Central memory CD8-positive, alpha-beta T cell (primary cell): ENCODE measurements at regions not wholly inside any gene's neighbourhood (a gene's known extent, or its start where the extent isn't known, plus 50 kb on each side); places are given as distances from the start of the nearest gene placed in this dataset.
"Not testable (repeated sequence)": the region's sequence is repeated elsewhere in the genome, so short reads cannot be mapped to it uniquely, and the experiment has no call there.

ENCODE experiments used
- ATAC-seq: fragments of 150-1000 bp; cut with Tn5 transposase; replicated peaks from 2 replicates; pipeline ENCODE4 v1.10.0; 2022; ENCODE audit warnings: mild to moderate bottlenecking, moderate FRiP score, moderate number of reproducible peaks; ENCODE audit not compliant: poor library complexity, severe bottlenecking; ENCODE audit errors: extremely low read depth
- DNase-seq, 2 donors: peaks; one replicate each; pipeline ENCODE4 v3.0.0; 2021; ENCODE audit warnings: low spot score in 2 of 2
- H3K27ac Mint-ChIP-seq: one replicate; pipeline ENCODE4 v1.8.0; 2022; ENCODE audit warnings: low read depth, mild to moderate bottlenecking, moderate library complexity, mixed read lengths
- H3K27me3 Mint-ChIP-seq: one replicate; pipeline ENCODE4 v1.8.0; 2022; ENCODE audit warnings: mixed read lengths
- H3K36me3 Mint-ChIP-seq: one replicate; pipeline ENCODE4 v1.8.0; 2022; ENCODE audit warnings: mild to moderate bottlenecking, moderate library complexity, mixed read lengths; ENCODE audit not compliant: insufficient read depth
- H3K4me1 Mint-ChIP-seq: one replicate; pipeline ENCODE4 v1.8.0; 2022; ENCODE audit warnings: mixed read lengths
- H3K4me3 Mint-ChIP-seq: one replicate; pipeline ENCODE4 v1.8.0; 2022; ENCODE audit warnings: mild to moderate bottlenecking, moderate library complexity, mixed read lengths
- H3K9me3 Mint-ChIP-seq: one replicate; pipeline ENCODE4 v1.8.0; 2022; ENCODE audit warnings: mixed read lengths

DNA sequence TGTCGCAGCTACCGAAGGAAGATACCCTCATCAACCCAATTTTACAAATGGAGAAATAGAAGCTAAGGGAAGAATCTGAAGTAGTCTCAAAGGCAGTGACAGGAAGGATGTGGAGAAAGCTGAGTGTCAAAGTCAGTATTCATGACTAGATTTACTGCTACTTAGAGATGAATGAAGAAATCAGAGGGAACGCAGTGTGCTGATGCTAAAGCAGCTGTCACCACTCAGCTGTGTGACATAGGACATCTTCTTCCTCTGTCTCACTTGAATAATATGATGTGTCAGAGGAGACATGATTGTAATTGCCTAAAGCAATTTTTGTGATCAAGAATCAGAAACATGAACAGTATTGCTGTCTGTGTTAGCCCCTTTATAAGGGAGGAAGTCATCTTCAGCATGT is 54.1 kb downstream of the RAB6D start:
- H3K27ac Mint-ChIP-seq, DNase-seq, H3K4me1 Mint-ChIP-seq, H3K9me3 Mint-ChIP-seq, H3K36me3 Mint-ChIP-seq, H3K4me3 Mint-ChIP-seq, ATAC-seq: not testable (repeated sequence)
- peaks cover 61% of the 10 kb centered on the region for H3K27me3 Mint-ChIP-seq

DNA sequence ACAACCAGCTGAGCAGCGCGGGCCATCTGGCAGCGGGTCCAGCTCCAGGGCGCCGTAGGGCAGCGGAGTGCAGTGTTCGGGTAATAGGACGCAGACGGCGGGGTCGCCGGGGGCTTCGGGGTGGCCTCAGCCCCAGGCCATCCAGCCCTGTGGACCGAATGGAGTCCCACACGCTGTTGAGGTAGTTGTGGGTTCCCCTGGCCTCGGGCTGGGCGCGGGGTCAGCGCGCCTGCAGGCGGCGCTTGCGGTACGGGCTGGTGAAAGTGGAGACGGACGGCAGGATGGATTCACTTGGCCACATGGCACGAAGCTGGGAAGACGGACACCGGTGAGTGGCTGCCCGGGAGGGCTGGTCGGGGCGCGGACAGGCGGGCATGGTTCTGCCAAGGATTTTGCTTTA is 63.8 kb downstream of the RAB6D start:
- not testable (repeated sequence) for DNase-seq, H3K4me3 Mint-ChIP-seq, H3K9me3 Mint-ChIP-seq, H3K36me3 Mint-ChIP-seq, H3K4me1 Mint-ChIP-seq, H3K27ac Mint-ChIP-seq, ATAC-seq
- peaks cover 27% of the 10 kb centered on the region for H3K27me3 Mint-ChIP-seq

DNA sequence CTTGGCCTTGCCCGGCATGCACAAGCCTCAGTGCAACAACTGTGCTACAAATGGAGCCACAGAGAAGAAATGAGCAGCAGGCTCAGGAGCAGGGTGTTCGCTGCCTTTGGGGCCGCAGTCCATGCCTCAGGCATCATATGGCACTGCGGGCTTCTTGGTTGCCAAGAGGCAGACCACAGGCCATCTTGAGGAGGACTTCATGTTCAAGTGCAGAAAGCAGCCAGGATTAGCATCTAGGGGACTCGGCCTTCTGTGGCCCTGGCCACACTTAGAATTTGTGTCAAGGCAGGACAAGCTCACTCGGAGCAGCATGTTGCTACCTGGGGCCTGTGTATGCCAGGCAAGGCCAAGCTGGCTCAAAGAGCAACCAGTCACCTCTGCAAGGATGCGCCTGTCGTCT is 68.5 kb downstream of the POTEE start:
- H3K36me3 Mint-ChIP-seq, H3K27me3 Mint-ChIP-seq, H3K9me3 Mint-ChIP-seq, H3K4me3 Mint-ChIP-seq, ATAC-seq, H3K4me1 Mint-ChIP-seq, H3K27ac Mint-ChIP-seq, DNase-seq: not testable (repeated sequence)

DNA sequence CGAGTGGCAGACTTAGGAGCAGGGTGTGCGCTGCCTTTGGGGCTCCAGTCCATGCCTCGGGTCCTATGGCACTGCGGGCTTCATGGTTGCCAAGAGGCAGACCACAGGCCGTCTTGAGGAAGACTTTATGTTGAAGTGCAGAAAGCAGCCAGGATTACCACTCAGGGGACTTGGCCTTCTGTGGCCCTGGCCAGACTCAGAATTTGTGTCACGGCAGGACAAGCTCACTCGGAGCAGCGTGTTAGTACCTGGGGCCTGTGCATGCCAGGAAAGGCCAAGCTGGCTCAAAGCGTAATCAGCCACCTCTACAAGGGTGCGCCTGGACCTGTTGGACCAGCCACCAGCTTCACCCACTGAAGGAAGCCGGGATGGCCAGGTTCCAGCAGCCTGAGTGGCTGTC is 68.0 kb downstream of the POTEE start:
- not testable (repeated sequence) for H3K36me3 Mint-ChIP-seq, H3K9me3 Mint-ChIP-seq

DNA sequence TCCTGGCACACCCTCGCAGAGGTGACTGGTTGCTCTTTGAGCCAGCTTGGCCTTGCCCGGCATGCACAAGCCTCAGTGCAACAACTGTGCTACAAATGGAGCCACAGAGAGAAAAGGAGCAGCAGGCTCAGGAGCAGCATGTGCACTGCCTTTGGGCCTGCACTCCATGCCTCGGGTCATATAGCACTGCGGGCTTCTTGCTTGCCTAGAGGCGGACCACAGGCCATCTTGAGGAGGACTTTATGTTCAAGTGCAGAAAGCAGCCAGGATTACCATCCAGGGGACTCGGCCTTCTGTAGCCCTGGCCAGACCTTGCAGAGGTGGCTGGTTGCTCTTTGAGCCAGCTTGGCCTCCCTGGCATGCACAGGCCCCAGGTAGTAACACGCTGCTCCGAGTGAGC is 62.7 kb downstream of the POTEE start:
- not testable (repeated sequence) for ATAC-seq, DNase-seq, H3K4me3 Mint-ChIP-seq, H3K4me1 Mint-ChIP-seq, H3K27ac Mint-ChIP-seq, H3K9me3 Mint-ChIP-seq, H3K27me3 Mint-ChIP-seq, H3K36me3 Mint-ChIP-seq

More for the DNA sequence above, 68.0 kb downstream of the POTEE start:
- not testable (repeated sequence) for H3K4me3 Mint-ChIP-seq, H3K27me3 Mint-ChIP-seq, ATAC-seq, H3K27ac Mint-ChIP-seq, H3K4me1 Mint-ChIP-seq, DNase-seq

DNA sequence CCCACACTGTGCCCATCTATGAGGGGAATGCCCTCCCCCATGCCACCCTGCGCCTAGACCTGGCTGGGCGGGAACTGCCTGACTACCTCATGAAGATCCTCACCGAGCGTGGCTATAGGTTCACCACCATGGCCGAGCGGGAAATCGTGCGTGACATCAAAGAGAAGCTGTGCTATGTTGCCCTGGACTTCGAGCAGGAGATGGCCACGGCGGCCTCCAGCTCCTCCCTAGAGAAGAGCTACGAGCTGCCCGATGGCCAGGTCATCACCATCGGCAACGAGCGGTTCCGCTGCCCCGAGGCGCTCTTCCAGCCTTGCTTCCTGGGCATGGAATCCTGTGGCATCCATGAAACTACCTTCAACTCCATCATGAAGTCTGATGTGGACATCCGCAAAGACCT is 54.7 kb downstream of the POTEE start:
- H3K4me1 Mint-ChIP-seq, DNase-seq, H3K27me3 Mint-ChIP-seq, H3K9me3 Mint-ChIP-seq, H3K4me3 Mint-ChIP-seq, ATAC-seq, H3K27ac Mint-ChIP-seq, H3K36me3 Mint-ChIP-seq: not testable (repeated sequence)
